A673 (cell line): ENCODE measurements at regions not wholly inside any gene's neighbourhood (a gene's known extent, or its start where the extent isn't known, plus 50 kb on each side); places are given as distances from the start of the nearest gene placed in this dataset.

Experiments
- CTCF ChIP-seq: fragments of 300-800, 200-600 bp; sonication (generic); conservative IDR thresholded peaks from 2 replicates; pipeline ENCODE4 v1.5.1; 2017; ENCODE audit warnings: low read depth, mild to moderate bottlenecking, antibody characterized with exemption, low read length, moderate library complexity, mixed read lengths
- EZH2 ChIP-seq: fragments of 200-600 bp; sonication (generic); IDR thresholded peaks from 2 replicates; pipeline ENCODE4 v1.6.1; 2017; ENCODE audit warnings: borderline replicate concordance, low read depth, mild to moderate bottlenecking, mixed read lengths, antibody characterized with exemption, low read length; ENCODE audit not compliant: poor library complexity, severe bottlenecking

GRCh38 chr2:59968441-59968840 lies 585.0 kb downstream of the BCL11A start:
- TF ChIP-seq CTCF = no peak
- TF ChIP-seq EZH2 = no peak
